Astrocyte (in vitro differentiated cells and primary cell): ENCODE measurements at regions not wholly inside any gene's neighbourhood (a gene's known extent, or its start where the extent isn't known, plus 50 kb on each side); places are given as distances from the start of the nearest gene placed in this dataset.

Source experiments
- DNase-seq: peaks from one replicate; pipeline ENCODE4 v3.0.0-alpha.2; 2010; ENCODE audit warnings: low read depth
- FAIRE-seq: peaks from 2 replicates; lab custom pipeline; 2011; peaks lifted over from hg19 to GRCh38; lab: Jason Lieb, UNC
- H2AFZ ChIP-seq: 2 replicates; pipeline ENCODE4 v1.6.0; 2012; ENCODE audit warnings: low read depth, low read length, inconsistent platforms
- H3K27ac ChIP-seq: 2 replicates; pipeline ENCODE4 v1.5.1; 2011; ENCODE audit warnings: low read depth, low read length, inconsistent platforms
- H3K27me3 ChIP-seq: 2 replicates; pipeline ENCODE4 v1.6.0; 2011; ENCODE audit warnings: low read length, inconsistent platforms; ENCODE audit not compliant: insufficient read depth
- H3K36me3 ChIP-seq: 2 replicates; pipeline ENCODE4 v1.5.1; 2011; ENCODE audit warnings: low read length, inconsistent platforms; ENCODE audit not compliant: insufficient read depth
- H3K4me1 ChIP-seq: 2 replicates; pipeline ENCODE4 v1.5.1; 2011; ENCODE audit warnings: low read length, inconsistent platforms; ENCODE audit not compliant: insufficient read depth
- H3K4me2 ChIP-seq: 2 replicates; pipeline ENCODE4 v1.6.0; 2012; ENCODE audit warnings: low read length, inconsistent platforms
- H3K4me3 ChIP-seq: 2 replicates; pipeline ENCODE4 v1.5.1; 2011; ENCODE audit warnings: low read depth, mild to moderate bottlenecking, low read length, inconsistent platforms; ENCODE audit not compliant: insufficient read depth
- H3K79me2 ChIP-seq: 2 replicates; pipeline ENCODE4 v1.6.0; 2012; ENCODE audit warnings: mild to moderate bottlenecking, low read length, inconsistent platforms; ENCODE audit not compliant: insufficient read depth
- H3K9ac ChIP-seq: 2 replicates; pipeline ENCODE4 v1.6.0; 2012; ENCODE audit warnings: mild to moderate bottlenecking, low read length, inconsistent platforms
- H3K9me3 ChIP-seq: 2 replicates; pipeline ENCODE4 v1.5.1; 2012; ENCODE audit warnings: low read depth, mild to moderate bottlenecking, low read length, inconsistent platforms; ENCODE audit not compliant: insufficient read depth
- H4K20me1 ChIP-seq: 2 replicates; pipeline ENCODE4 v1.6.0; 2012; ENCODE audit warnings: low read length, inconsistent platforms; ENCODE audit not compliant: insufficient read depth
- H3K27ac Mint-ChIP-seq: one replicate; pipeline ENCODE4 v1.8.0; 2021; ENCODE audit warnings: mild to moderate bottlenecking, mixed read lengths; ENCODE audit not compliant: unreplicated experiment
- H3K27me3 Mint-ChIP-seq: one replicate; pipeline ENCODE4 v1.8.0; 2021; ENCODE audit warnings: low read depth, mixed read lengths; ENCODE audit not compliant: unreplicated experiment
- H3K36me3 Mint-ChIP-seq: one replicate; pipeline ENCODE4 v1.8.0; 2021; ENCODE audit warnings: low read depth, mixed read lengths; ENCODE audit not compliant: unreplicated experiment
- H3K4me1 Mint-ChIP-seq: one replicate; pipeline ENCODE4 v1.8.0; 2021; ENCODE audit warnings: low read depth, mixed read lengths; ENCODE audit not compliant: unreplicated experiment
- H3K4me3 Mint-ChIP-seq: one replicate; pipeline ENCODE4 v1.8.0; 2021; ENCODE audit warnings: mild to moderate bottlenecking, moderate library complexity, mixed read lengths; ENCODE audit not compliant: unreplicated experiment
- H3K9me3 Mint-ChIP-seq: one replicate; pipeline ENCODE4 v1.8.0; 2021; ENCODE audit warnings: mild to moderate bottlenecking, mixed read lengths; ENCODE audit not compliant: unreplicated experiment
- EZH2 ChIP-seq: IDR thresholded peaks from 2 replicates; pipeline ENCODE4 v1.6.1; 2012; ENCODE audit warnings: mild to moderate bottlenecking, low read length, inconsistent platforms; ENCODE audit not compliant: insufficient read depth
- TF ChIP-seq, protein P1 (sequence below): IDR thresholded peaks from 2 replicates; pipeline ENCODE4 v1.5.1; 2011; ENCODE audit warnings: low read depth, mild to moderate bottlenecking, inconsistent platforms, low read length, moderate library complexity; ENCODE audit not compliant: insufficient read depth

DNA sequence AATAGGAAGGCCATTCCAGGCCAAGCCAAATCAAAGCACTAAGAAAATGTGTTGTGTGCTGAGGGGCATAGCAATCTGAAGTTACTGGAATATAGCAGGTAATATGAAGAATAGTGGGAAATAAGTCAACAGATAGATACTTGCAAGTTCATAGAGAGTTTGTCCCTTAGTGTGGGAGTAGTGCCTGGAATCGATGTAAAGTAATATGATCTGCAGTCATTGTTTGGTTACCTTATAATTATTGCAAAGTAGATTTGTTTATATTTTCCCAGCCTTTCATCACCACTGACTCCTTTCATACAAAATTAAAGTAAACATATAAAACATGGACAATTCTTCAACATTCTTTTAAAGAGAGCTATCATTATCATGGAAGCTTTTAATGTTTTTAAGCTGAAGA, 420.9 kb upstream of the NECTIN3 start:
- H3K27ac Mint-ChIP-seq, result no peak overlapping the region
- no peaks in the 10 kb centered on the region for H3K36me3 Mint-ChIP-seq
- Histone ChIP-seq H3K36me3 (no peaks in the 10 kb centered on the region), H3K4me2 (no peak overlapping the region), H3K4me1 (no peaks in the 10 kb centered on the region), H3K79me2 (no peaks in the 10 kb centered on the region), H3K27ac (no peak overlapping the region), H2AFZ (no peak overlapping the region), H4K20me1 (no peaks in the 10 kb centered on the region), H3K9ac (no peak overlapping the region), H3K27me3 (no peaks in the 10 kb centered on the region), H3K9me3 (no peaks in the 10 kb centered on the region), H3K4me3 (no peak overlapping the region)
- no peaks in the 10 kb centered on the region for H3K4me1 Mint-ChIP-seq
- FAIRE-seq (no peak), DNase-seq (peak; percentile 32)
- no peak for TF ChIP-seq EZH2
- TF ChIP-seq, protein P1, sequence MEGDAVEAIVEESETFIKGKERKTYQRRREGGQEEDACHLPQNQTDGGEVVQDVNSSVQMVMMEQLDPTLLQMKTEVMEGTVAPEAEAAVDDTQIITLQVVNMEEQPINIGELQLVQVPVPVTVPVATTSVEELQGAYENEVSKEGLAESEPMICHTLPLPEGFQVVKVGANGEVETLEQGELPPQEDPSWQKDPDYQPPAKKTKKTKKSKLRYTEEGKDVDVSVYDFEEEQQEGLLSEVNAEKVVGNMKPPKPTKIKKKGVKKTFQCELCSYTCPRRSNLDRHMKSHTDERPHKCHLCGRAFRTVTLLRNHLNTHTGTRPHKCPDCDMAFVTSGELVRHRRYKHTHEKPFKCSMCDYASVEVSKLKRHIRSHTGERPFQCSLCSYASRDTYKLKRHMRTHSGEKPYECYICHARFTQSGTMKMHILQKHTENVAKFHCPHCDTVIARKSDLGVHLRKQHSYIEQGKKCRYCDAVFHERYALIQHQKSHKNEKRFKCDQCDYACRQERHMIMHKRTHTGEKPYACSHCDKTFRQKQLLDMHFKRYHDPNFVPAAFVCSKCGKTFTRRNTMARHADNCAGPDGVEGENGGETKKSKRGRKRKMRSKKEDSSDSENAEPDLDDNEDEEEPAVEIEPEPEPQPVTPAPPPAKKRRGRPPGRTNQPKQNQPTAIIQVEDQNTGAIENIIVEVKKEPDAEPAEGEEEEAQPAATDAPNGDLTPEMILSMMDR, result no peak
- no peak overlapping the region for H3K4me3 Mint-ChIP-seq
- H3K27me3 Mint-ChIP-seq, result no peaks in the 10 kb centered on the region
- H3K9me3 Mint-ChIP-seq, result no peaks in the 10 kb centered on the region

DNA sequence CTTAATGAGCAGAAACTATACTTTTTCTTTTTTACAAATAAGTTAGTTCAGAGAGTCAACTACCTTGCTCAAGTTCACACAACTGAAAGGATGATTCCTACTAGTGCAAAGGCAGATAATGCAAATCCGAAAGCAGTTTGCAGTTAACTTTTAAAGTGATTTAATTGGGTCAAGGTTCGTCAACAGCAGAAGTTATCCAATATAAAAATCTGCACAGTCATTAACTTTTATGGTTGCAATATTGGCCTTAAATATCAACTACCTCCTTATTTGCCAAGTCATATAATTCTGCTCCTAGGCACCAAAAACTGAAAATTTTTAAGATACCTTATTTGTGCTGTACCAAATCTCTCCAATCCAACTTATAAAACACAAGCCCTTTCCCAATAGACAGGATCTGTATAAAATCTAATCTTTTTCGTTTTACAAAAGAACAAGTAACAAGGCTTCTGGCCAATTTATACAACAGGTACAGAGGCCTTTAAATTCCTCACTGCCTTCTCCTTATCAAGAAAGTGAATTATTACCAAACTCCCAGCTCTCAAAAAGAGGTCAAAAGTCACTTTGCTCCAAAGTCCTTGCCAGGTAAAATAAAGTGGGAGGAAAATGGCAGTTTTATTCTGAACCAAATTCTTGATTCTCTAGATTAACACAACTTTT, 416.6 kb upstream of the NECTIN3 start:
- DNase-seq (no peak), FAIRE-seq (no peak)
- H3K4me2 ChIP-seq, result no peak overlapping the region
- no peak overlapping the region for H2AFZ ChIP-seq
- Mint-ChIP-seq H3K27me3 (no peaks in the 10 kb centered on the region), H3K27ac (no peak overlapping the region), H3K4me3 (no peak overlapping the region), H3K36me3 (no peaks in the 10 kb centered on the region), H3K4me1 (no peaks in the 10 kb centered on the region), H3K9me3 (peaks cover 1% of the 10 kb centered on the region)
- H3K79me2 ChIP-seq, result no peaks in the 10 kb centered on the region
- no peaks in the 10 kb centered on the region for H4K20me1 ChIP-seq
- no peaks in the 10 kb centered on the region for H3K27me3 ChIP-seq
- no peak overlapping the region for H3K9ac ChIP-seq
- no peaks in the 10 kb centered on the region for H3K36me3 ChIP-seq
- TF ChIP-seq EZH2, result no peak
- TF ChIP-seq, protein P1, result no peak
- H3K4me3 ChIP-seq, result no peak overlapping the region
- no peaks in the 10 kb centered on the region for H3K9me3 ChIP-seq
- no peaks in the 10 kb centered on the region for H3K4me1 ChIP-seq
- no peak overlapping the region for H3K27ac ChIP-seq

DNA sequence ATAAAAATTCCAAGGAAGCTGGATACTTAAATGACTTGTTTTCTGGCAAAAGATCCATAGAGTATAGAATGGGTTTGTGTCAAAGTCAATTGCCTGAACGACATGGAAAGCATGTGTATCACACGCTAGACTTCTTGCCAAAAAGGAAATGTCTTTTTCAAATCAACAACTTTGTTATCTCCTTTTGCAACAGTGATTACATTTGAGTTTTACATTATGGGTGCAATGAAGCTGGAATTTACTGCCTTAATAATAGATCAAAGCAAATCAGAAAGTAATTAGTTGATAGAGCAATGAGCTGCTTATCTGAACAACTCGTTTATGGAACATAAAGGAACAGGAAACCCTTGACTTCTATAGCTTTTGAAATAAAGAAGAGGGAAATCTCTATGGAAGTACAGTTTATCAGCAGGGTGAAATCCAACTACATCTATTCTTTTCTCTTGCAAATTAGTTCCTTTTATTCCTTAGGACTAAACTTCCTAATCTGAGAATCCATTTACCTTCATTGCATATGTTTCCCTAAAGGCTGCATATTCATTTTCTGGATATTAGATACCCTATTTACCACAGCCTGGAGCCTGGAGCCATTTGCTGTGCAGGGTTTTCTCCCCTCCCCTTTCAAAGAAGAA, 415.1 kb upstream of the NECTIN3 start:
- TF ChIP-seq, protein P1, result no peak
- no peak for TF ChIP-seq EZH2
- FAIRE-seq, result no peak

More for the DNA sequence above, 415.1 kb upstream of the NECTIN3 start:
- Histone ChIP-seq H3K4me2 (no peak overlapping the region), H3K79me2 (no peaks in the 10 kb centered on the region), H3K36me3 (no peaks in the 10 kb centered on the region), H2AFZ (no peak overlapping the region), H3K9ac (no peak overlapping the region), H3K9me3 (no peaks in the 10 kb centered on the region), H4K20me1 (no peaks in the 10 kb centered on the region), H3K27ac (no peak overlapping the region), H3K4me1 (no peaks in the 10 kb centered on the region), H3K4me3 (no peak overlapping the region), H3K27me3 (no peaks in the 10 kb centered on the region)
- no peak overlapping the region for H3K4me3 Mint-ChIP-seq
- no peaks in the 10 kb centered on the region for H3K27me3 Mint-ChIP-seq
- no peaks in the 10 kb centered on the region for H3K4me1 Mint-ChIP-seq
- DNase-seq, result no peak
- peaks cover 6% of the 10 kb centered on the region for H3K9me3 Mint-ChIP-seq
- H3K36me3 Mint-ChIP-seq, result no peaks in the 10 kb centered on the region
- no peak overlapping the region for H3K27ac Mint-ChIP-seq
